Aorta (tissue), 5 donors: ENCODE measurements at regions not wholly inside any gene's neighbourhood (a gene's known extent, or its start where the extent isn't known, plus 50 kb on each side); places are given as distances from the start of the nearest gene placed in this dataset.
A peak's percentile ranks its signal among the peaks of the same experiment; 100 is the strongest.

Experiments
- ATAC-seq: fragments of 200-7000 bp; cut with Tn5 transposase; one replicate; pipeline ENCODE4 v1.9.1; 2022; ENCODE audit warnings: moderate library complexity; ENCODE audit not compliant: low FRiP score
- DNase-seq, 2 donors: peaks; one replicate each; pipeline ENCODE4 v3.0.0-alpha.2; 2020
- H3K27ac ChIP-seq, 2 donors: one replicate each; pipeline ENCODE4 v1.5.1; 2013; ENCODE audit warnings: low read length in 2 of 2, mild to moderate bottlenecking in 2 of 2, moderate library complexity in 2 of 2, control low read depth in 1 of 2, inconsistent platforms in 1 of 2, low read depth in 1 of 2
- H3K27me3 ChIP-seq, 2 donors: one replicate each; pipeline ENCODE4 v1.6.1; 2013; ENCODE audit warnings: control low read depth in 1 of 2, low read length in 1 of 2, mild to moderate bottlenecking in 1 of 2, moderate library complexity in 1 of 2; ENCODE audit not compliant: insufficient read depth in 2 of 2, control insufficient read depth in 1 of 2
- H3K36me3 ChIP-seq, 2 donors: one replicate each; pipeline ENCODE4 v1.6.1; 2013; ENCODE audit warnings: control low read depth in 1 of 2, low read length in 1 of 2, mild to moderate bottlenecking in 1 of 2; ENCODE audit not compliant: insufficient read depth in 2 of 2, control insufficient read depth in 1 of 2
- H3K4me1 ChIP-seq, 2 donors: one replicate each; pipeline ENCODE4 v1.6.1; 2013; ENCODE audit warnings: low read length in 2 of 2, control low read depth in 1 of 2, mild to moderate bottlenecking in 1 of 2, moderate library complexity in 1 of 2; ENCODE audit not compliant: insufficient read depth in 2 of 2, control insufficient read depth in 1 of 2
- H3K4me3 ChIP-seq, 2 donors: one replicate each; pipeline ENCODE4 v1.5.1; 2013; ENCODE audit warnings: low read length in 2 of 2, control low read depth in 1 of 2, mild to moderate bottlenecking in 1 of 2
- H3K9me3 ChIP-seq: one replicate; pipeline ENCODE4 v1.6.1; 2013; ENCODE audit warnings: mild to moderate bottlenecking, low read length; ENCODE audit not compliant: control insufficient read depth
- WGBS, 2 donors: extraction: QIAGEN DNeasy Blood & Tissue Kit; methylation state at CpG; one replicate each; pipeline ENCODE4 v1.1.7; 2013; 5-methylcytosine and 5-hydroxymethylcytosine counted together
- intact Hi-C, 2 donors: fragments of 100-400 bp; cut with DNase I; formaldehyde crosslinking; loops; one replicate each; pipeline versions ENCODE4 v1.14.2 to v1.15.0; 2022
- donor health status: healthy with polysubstance abuse.
- donor health status: Bipolar disorder and iron deficiency.
- donor health status: DM: no; HTN: no; CAD: no.
- donor health status: DM: no; HTN: no; CAD: no.
- donor health status: DM: yes; HTN: yes; CAD: no.

GRCh38 chr3:59320080-59320479, 270.3 kb upstream of the CFAP20DC start:
- no peak overlapping the region for H3K27ac ChIP-seq
- H3K9me3 ChIP-seq, result no peaks in the 10 kb centered on the region
- no peaks in the 10 kb centered on the region for H3K27me3 ChIP-seq
- H3K4me3 ChIP-seq, result no peak overlapping the region
- DNase-seq, result no peak
- no peaks in the 10 kb centered on the region for H3K4me1 ChIP-seq
- WGBS, 2 donors, result 68 to 71% methylated on average over 4 of the region's 4 CpGs
- ATAC-seq, result no peak
- intact Hi-C loops, result no loop called here
- no peaks in the 10 kb centered on the region for H3K36me3 ChIP-seq

- DNase-seq (no peak), ATAC-seq (no peak)
- no peak overlapping the region for H3K4me3 ChIP-seq
- intact Hi-C loops, result no loop called here
- no peaks in the 10 kb centered on the region for H3K4me1 ChIP-seq
- WGBS, 2 donors, result 15 to 22% methylated on average over 4 of the region's 4 CpGs
- H3K27ac ChIP-seq, result no peak overlapping the region
- no peaks in the 10 kb centered on the region for H3K9me3 ChIP-seq
- H3K27me3 ChIP-seq, result no peaks in the 10 kb centered on the region
- no peaks in the 10 kb centered on the region for H3K36me3 ChIP-seq
These were observed 269.6 kb upstream of the CFAP20DC start for GRCh38 chr3:59319442-59319841.

- H3K9me3 ChIP-seq, result no peaks in the 10 kb centered on the region
- intact Hi-C loops, result no loop called here
- no peak overlapping the region for H3K4me3 ChIP-seq
- no peak for ATAC-seq
- no peak overlapping the region for H3K27ac ChIP-seq
- WGBS, 2 donors, result 0 to 3% methylated on average over 1 of the region's 1 CpG
- no peaks in the 10 kb centered on the region for H3K36me3 ChIP-seq
- no peaks in the 10 kb centered on the region for H3K4me1 ChIP-seq
- H3K27me3 ChIP-seq, result no peaks in the 10 kb centered on the region
- no peak for DNase-seq
These were observed 269.1 kb upstream of the CFAP20DC start for GRCh38 chr3:59318881-59319280.

- no peak overlapping the region for H3K27ac ChIP-seq
- H3K36me3 ChIP-seq, result no peaks in the 10 kb centered on the region
- H3K4me3 ChIP-seq, result no peak overlapping the region
- no peaks in the 10 kb centered on the region for H3K9me3 ChIP-seq
- H3K4me1 ChIP-seq, result no peaks in the 10 kb centered on the region
- intact Hi-C loops, result no loop called here
- no peaks in the 10 kb centered on the region for H3K27me3 ChIP-seq
- ATAC-seq, result no peak
- no peak for DNase-seq
- WGBS, 2 donors, result 82 to 84% methylated on average over 6 of the region's 6 CpGs
These were observed 267.6 kb upstream of the CFAP20DC start for GRCh38 chr3:59317386-59317785.

GRCh38 chr3:59316688-59317275, 267.0 kb upstream of the CFAP20DC start:
- Histone ChIP-seq H3K27me3 (no peaks in the 10 kb centered on the region), H3K4me1 (no peaks in the 10 kb centered on the region), H3K36me3 (no peaks in the 10 kb centered on the region), H3K4me3 (no peak overlapping the region), H3K27ac (no peak overlapping the region), H3K9me3 (no peaks in the 10 kb centered on the region)
- DNase-seq (no peak), ATAC-seq (no peak)
- intact Hi-C loops, result no loop called here
- WGBS, 2 donors, result 78 to 82% methylated on average over 3 of the region's 3 CpGs

GRCh38 chr3:59313365-59313764, 263.5 kb upstream of the CFAP20DC start:
- no peaks in the 10 kb centered on the region for H3K9me3 ChIP-seq
- no peak for DNase-seq
- H3K27me3 ChIP-seq, result no peaks in the 10 kb centered on the region
- WGBS, 2 donors, result 58 to 63% methylated on average over 2 of the region's 2 CpGs
- H3K4me1 ChIP-seq, result no peaks in the 10 kb centered on the region
- intact Hi-C loops, result no loop called here
- H3K36me3 ChIP-seq, result no peaks in the 10 kb centered on the region
- H3K27ac ChIP-seq, result no peak overlapping the region
- no peak overlapping the region for H3K4me3 ChIP-seq
- ATAC-seq, result peak; percentile 44

- Histone ChIP-seq H3K36me3 (no peaks in the 10 kb centered on the region), H3K9me3 (no peaks in the 10 kb centered on the region), H3K4me3 (no peak overlapping the region), H3K27ac (no peak overlapping the region), H3K27me3 (no peaks in the 10 kb centered on the region), H3K4me1 (no peaks in the 10 kb centered on the region)
- 65 to 66% methylated on average over 3 of the region's 3 CpGs for WGBS, 2 donors
- DNase-seq, result no peak
- ATAC-seq, result no peak
- intact Hi-C loops, result no loop called here
These were observed 261.4 kb upstream of the CFAP20DC start for GRCh38 chr3:59311231-59311630.

GRCh38 chr3:59310736-59311135, 260.9 kb upstream of the CFAP20DC start:
- no peak overlapping the region for H3K4me3 ChIP-seq
- intact Hi-C loops, result no loop called here
- DNase-seq, result no peak
- no peaks in the 10 kb centered on the region for H3K27me3 ChIP-seq
- H3K4me1 ChIP-seq, result no peaks in the 10 kb centered on the region
- H3K27ac ChIP-seq, result no peak overlapping the region
- no peak for ATAC-seq
- 86 to 88% methylated on average over 2 of the region's 2 CpGs for WGBS, 2 donors
- no peaks in the 10 kb centered on the region for H3K36me3 ChIP-seq
- no peaks in the 10 kb centered on the region for H3K9me3 ChIP-seq

- no peaks in the 10 kb centered on the region for H3K27me3 ChIP-seq
- H3K4me1 ChIP-seq, result no peaks in the 10 kb centered on the region
- DNase-seq (no peak), ATAC-seq (no peak)
- H3K9me3 ChIP-seq, result no peaks in the 10 kb centered on the region
- 73 to 76% methylated on average over 4 of the region's 4 CpGs for WGBS, 2 donors
- H3K36me3 ChIP-seq, result no peaks in the 10 kb centered on the region
- no peak overlapping the region for H3K27ac ChIP-seq
- intact Hi-C loops, result no loop called here
- no peak overlapping the region for H3K4me3 ChIP-seq
These were observed 258.9 kb upstream of the CFAP20DC start for GRCh38 chr3:59308684-59309083.
